NT2/D1 (cell line): ENCODE measurements at regions not wholly inside any gene's neighbourhood (a gene's known extent, or its start where the extent isn't known, plus 50 kb on each side); places are given as distances from the start of the nearest gene placed in this dataset.

Experiments
- SUZ12 ChIP-seq: IDR thresholded peaks from 2 replicates; pipeline ENCODE4 v1.6.1; 2011; ENCODE audit not compliant: insufficient read length, insufficient read depth; ENCODE audit errors: extremely low read depth
- YY1 ChIP-seq: IDR thresholded peaks from 2 replicates; pipeline ENCODE4 v1.6.1; 2011; ENCODE audit not compliant: insufficient read length, insufficient read depth
- ZNF274 ChIP-seq: IDR thresholded peaks from 2 replicates; pipeline ENCODE4 v1.6.1; 2011; ENCODE audit warnings: mild to moderate bottlenecking, low read depth, low read length

GRCh38 chr5:29079771-29080170, 2041.4 kb upstream of the CDH9 start:
- TF ChIP-seq ZNF274: no peak
- no peak for TF ChIP-seq YY1
- TF ChIP-seq SUZ12: no peak
